GM19468 (cell line): ENCODE measurements at regions not wholly inside any gene's neighbourhood (a gene's known extent, or its start where the extent isn't known, plus 50 kb on each side); places are given as distances from the start of the nearest gene placed in this dataset.

Experiments used
- ATAC-seq: cut with Tn5 transposase; IDR thresholded peaks from one replicate; pipeline ENCODE4 v1.9.1; 2021; ENCODE audit warnings: mild to moderate bottlenecking, moderate library complexity, moderate number of reproducible peaks; ENCODE audit not compliant: unreplicated experiment; ENCODE audit errors: extremely low read depth

DNA sequence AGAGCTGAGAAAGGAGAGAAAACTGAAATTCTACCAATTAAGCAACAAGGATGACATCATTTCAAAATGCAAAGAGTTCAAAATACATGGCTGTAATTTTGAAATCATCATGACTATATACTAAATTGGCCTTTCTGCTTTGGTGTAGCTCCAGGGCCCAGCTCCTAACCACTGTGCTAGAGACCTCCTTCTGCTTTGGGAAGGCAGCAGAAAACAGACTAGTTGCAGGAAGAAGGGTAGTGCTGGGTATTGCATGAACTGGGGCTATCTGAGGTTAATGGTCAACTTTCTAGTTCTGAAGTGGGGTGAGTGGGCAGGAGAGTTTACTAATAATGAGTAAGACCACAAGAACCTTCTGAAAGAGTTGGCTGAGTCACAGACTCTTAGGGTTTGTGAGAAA lies 66.2 kb downstream of the PTGER2 start:
- ATAC-seq: peak; percentile 94
